Endothelial cell (in vitro differentiated cells): ENCODE measurements at regions not wholly inside any gene's neighbourhood (a gene's known extent, or its start where the extent isn't known, plus 50 kb on each side); places are given as distances from the start of the nearest gene placed in this dataset.

Source experiments
- DNase-seq: peaks from one replicate; pipeline ENCODE4 v3.0.0; 2021; ENCODE audit warnings: low spot score
- H3K27ac Mint-ChIP-seq: one replicate; pipeline ENCODE4 v1.8.0; 2021; ENCODE audit warnings: mixed read lengths, inconsistent platforms; ENCODE audit not compliant: unreplicated experiment
- H3K27me3 Mint-ChIP-seq: one replicate; pipeline ENCODE4 v1.8.0; 2021; ENCODE audit warnings: mild to moderate bottlenecking, moderate library complexity, mixed read lengths, inconsistent platforms; ENCODE audit not compliant: unreplicated experiment
- H3K36me3 Mint-ChIP-seq: one replicate; pipeline ENCODE4 v1.8.0; 2021; ENCODE audit warnings: mild to moderate bottlenecking, low read depth, mixed read lengths, inconsistent platforms; ENCODE audit not compliant: unreplicated experiment
- H3K4me1 Mint-ChIP-seq: one replicate; pipeline ENCODE4 v1.8.0; 2021; ENCODE audit warnings: mild to moderate bottlenecking, mixed read lengths, inconsistent platforms; ENCODE audit not compliant: unreplicated experiment
- H3K4me3 Mint-ChIP-seq: one replicate; pipeline ENCODE4 v1.8.0; 2021; ENCODE audit warnings: mild to moderate bottlenecking, mixed read lengths, inconsistent platforms; ENCODE audit not compliant: unreplicated experiment
- H3K9me3 Mint-ChIP-seq: one replicate; pipeline ENCODE4 v1.8.0; 2021; ENCODE audit warnings: mixed read lengths, inconsistent platforms; ENCODE audit not compliant: unreplicated experiment
- CTCF ChIP-seq: fragments of 200-600 bp; sonication (generic); IDR thresholded peaks from one replicate; pipeline ENCODE4 v1.5.0; 2021; ENCODE audit warnings: antibody characterized with exemption; ENCODE audit not compliant: unreplicated experiment

DNA sequence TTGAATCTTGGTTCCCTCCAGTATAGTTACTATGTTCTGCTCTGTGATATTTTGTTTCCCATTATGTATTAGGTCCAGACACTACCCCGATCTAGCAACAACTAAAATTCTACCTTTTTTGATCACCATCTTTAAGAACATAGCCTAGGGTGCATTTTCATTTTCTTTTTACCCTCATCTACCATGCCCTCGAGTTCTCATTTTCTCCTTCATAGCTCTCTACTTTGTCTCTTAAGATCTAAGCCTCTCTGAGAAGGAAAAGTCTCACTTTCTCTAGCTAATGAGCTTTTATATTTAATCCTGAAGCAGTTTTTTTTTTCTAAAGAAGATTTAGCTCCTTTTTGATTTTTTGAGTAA is 1089.4 kb upstream of the SLC39A10 start:
- DNase-seq = no peak
- no peak for TF ChIP-seq CTCF

DNA sequence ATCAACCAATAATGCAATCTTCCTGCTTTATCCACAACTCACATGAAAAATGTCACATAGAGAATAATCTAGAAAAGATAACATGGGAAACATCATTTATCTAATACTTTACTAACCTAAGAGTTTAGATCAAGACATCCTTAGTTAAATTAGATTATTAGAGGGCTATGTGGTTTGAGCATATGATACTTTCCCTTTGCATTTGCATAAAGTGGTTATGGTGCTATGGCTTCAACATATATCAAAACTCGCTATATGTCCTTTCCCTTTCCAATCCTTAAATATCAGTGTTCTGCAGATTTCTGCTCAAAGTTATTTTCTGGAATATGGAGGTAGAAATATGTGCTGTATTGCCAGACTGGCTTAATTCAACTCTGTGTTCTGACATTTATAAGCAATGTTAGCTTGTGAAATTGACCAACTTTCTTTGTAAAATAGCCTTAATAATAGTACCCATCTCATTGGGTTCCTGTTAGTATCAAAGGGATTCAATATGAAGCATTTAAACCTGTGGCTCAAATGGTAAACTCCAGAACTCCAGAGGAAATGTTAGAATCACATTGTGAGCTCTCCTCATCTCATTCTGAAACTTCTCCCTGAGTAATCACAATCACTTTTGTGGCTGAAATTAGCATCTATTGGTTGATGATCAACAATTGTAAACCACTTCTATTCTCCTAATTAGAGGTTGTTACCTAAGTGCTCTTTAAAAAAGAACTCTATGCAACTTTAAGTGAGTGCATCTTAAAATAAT is 1089.9 kb upstream of the SLC39A10 start:
- Mint-ChIP-seq H3K36me3 (no peaks in the 10 kb centered on the region), H3K4me3 (no peak overlapping the region), H3K9me3 (no peaks in the 10 kb centered on the region), H3K27me3 (no peaks in the 10 kb centered on the region), H3K4me1 (peaks cover 4% of the 10 kb centered on the region), H3K27ac (no peak overlapping the region)
- TF ChIP-seq CTCF = no peak
- no peak for DNase-seq

More for the DNA sequence above, 1089.4 kb upstream of the SLC39A10 start:
- Mint-ChIP-seq H3K27ac (no peak overlapping the region), H3K4me1 (peaks cover 6% of the 10 kb centered on the region), H3K9me3 (no peaks in the 10 kb centered on the region), H3K27me3 (no peaks in the 10 kb centered on the region), H3K36me3 (no peaks in the 10 kb centered on the region), H3K4me3 (no peak overlapping the region)

GRCh38 chr2:194564422-194564821 is 1092.6 kb upstream of the SLC39A10 start:
- Mint-ChIP-seq H3K4me3 (no peak overlapping the region), H3K36me3 (no peaks in the 10 kb centered on the region), H3K4me1 (no peaks in the 10 kb centered on the region), H3K27me3 (no peaks in the 10 kb centered on the region), H3K27ac (no peak overlapping the region), H3K9me3 (no peaks in the 10 kb centered on the region)
- no peak for DNase-seq
- no peak for TF ChIP-seq CTCF

GRCh38 chr2:194562329-194562728 is 1094.7 kb upstream of the SLC39A10 start:
- no peak for DNase-seq
- Mint-ChIP-seq H3K4me1 (no peaks in the 10 kb centered on the region), H3K4me3 (no peak overlapping the region), H3K27me3 (no peaks in the 10 kb centered on the region), H3K27ac (no peak overlapping the region), H3K9me3 (no peaks in the 10 kb centered on the region), H3K36me3 (no peaks in the 10 kb centered on the region)
- TF ChIP-seq CTCF = no peak

GRCh38 chr2:194559964-194560363 is 1097.1 kb upstream of the SLC39A10 start:
- no peak overlapping the region for H3K4me3 Mint-ChIP-seq
- H3K27ac Mint-ChIP-seq = no peak overlapping the region
- H3K36me3 Mint-ChIP-seq = no peaks in the 10 kb centered on the region
- no peaks in the 10 kb centered on the region for H3K27me3 Mint-ChIP-seq
- DNase-seq = no peak
- no peak for TF ChIP-seq CTCF
- H3K4me1 Mint-ChIP-seq = no peaks in the 10 kb centered on the region
- H3K9me3 Mint-ChIP-seq = no peaks in the 10 kb centered on the region
